ENCODE measurements at regions not wholly inside any gene's neighbourhood (a gene's known extent, or its start where the extent isn't known, plus 50 kb on each side); places are given as distances from the start of the nearest gene placed in this dataset.

DNA sequence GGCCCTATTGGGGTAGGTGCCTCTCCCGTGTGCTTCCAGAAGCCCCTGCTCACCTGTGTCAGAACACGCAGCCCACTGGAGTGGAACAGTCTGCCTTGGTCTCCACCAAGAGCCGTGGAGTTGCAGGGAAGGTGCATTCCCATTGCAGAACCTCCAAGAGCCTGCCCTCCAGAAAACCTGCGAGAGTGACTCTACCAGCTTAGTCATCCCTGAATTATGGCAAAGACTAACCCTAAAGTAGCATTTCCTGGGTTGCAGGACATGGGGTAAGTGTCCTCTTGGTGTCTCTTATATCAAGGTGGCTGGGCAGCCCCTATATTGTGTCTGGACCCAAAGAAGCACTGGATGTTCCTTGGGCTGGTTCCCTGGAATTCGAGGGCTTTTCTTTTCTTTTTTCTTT, 224.6 kb downstream of the BCOR start:
- no peak overlapping the region for H3K4me3 ChIP-seq (ENCODE audit: low read depth, low read length)
- H3K27ac ChIP-seq (ENCODE audit: extremely low read depth, low read depth, low read length), result no peak overlapping the region
- CTCF ChIA-PET, result no interaction called here
- 0 out of 2 replicates have a peak, but pooled peaks cover 4% of the 10 kb centered on the region for H3K4me1 ChIP-seq (ENCODE audit: control insufficient read depth, insufficient read depth, low read length)
- H3K9me3 ChIP-seq (ENCODE audit: control insufficient read depth, insufficient read depth, low read depth, low read length), result no peaks in the 10 kb centered on the region
- no peaks in the 10 kb centered on the region; a peak in 1 of 3 replicates for H3K36me3 ChIP-seq (ENCODE audit: control insufficient read depth in 2 of 2, insufficient read depth in 1 of 2, low read length in 2 of 2)
- TF ChIP-seq, protein P1, sequence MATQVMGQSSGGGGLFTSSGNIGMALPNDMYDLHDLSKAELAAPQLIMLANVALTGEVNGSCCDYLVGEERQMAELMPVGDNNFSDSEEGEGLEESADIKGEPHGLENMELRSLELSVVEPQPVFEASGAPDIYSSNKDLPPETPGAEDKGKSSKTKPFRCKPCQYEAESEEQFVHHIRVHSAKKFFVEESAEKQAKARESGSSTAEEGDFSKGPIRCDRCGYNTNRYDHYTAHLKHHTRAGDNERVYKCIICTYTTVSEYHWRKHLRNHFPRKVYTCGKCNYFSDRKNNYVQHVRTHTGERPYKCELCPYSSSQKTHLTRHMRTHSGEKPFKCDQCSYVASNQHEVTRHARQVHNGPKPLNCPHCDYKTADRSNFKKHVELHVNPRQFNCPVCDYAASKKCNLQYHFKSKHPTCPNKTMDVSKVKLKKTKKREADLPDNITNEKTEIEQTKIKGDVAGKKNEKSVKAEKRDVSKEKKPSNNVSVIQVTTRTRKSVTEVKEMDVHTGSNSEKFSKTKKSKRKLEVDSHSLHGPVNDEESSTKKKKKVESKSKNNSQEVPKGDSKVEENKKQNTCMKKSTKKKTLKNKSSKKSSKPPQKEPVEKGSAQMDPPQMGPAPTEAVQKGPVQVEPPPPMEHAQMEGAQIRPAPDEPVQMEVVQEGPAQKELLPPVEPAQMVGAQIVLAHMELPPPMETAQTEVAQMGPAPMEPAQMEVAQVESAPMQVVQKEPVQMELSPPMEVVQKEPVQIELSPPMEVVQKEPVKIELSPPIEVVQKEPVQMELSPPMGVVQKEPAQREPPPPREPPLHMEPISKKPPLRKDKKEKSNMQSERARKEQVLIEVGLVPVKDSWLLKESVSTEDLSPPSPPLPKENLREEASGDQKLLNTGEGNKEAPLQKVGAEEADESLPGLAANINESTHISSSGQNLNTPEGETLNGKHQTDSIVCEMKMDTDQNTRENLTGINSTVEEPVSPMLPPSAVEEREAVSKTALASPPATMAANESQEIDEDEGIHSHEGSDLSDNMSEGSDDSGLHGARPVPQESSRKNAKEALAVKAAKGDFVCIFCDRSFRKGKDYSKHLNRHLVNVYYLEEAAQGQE (tag by site-specific recombination; IDR thresholded peaks at IDR 0.05), result no peak
- no peak for TF ChIP-seq ZEB2 (tag by site-specific recombination; IDR thresholded peaks at IDR 0.05)
- TF ChIP-seq, protein P2, sequence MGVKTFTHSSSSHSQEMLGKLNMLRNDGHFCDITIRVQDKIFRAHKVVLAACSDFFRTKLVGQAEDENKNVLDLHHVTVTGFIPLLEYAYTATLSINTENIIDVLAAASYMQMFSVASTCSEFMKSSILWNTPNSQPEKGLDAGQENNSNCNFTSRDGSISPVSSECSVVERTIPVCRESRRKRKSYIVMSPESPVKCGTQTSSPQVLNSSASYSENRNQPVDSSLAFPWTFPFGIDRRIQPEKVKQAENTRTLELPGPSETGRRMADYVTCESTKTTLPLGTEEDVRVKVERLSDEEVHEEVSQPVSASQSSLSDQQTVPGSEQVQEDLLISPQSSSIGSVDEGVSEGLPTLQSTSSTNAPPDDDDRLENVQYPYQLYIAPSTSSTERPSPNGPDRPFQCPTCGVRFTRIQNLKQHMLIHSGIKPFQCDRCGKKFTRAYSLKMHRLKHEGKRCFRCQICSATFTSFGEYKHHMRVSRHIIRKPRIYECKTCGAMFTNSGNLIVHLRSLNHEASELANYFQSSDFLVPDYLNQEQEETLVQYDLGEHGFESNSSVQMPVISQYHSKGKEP (tag by site-specific recombination; IDR thresholded peaks at IDR 0.05), result no peak
- TF ChIP-seq ZNF37A (tag by site-specific recombination; IDR thresholded peaks at IDR 0.05), result no peak
- TF ChIP-seq ZNF302 (tag by site-specific recombination; IDR thresholded peaks at IDR 0.05; ENCODE audit: low read depth), result no peak
- TF ChIP-seq ZFP69B (tag by site-specific recombination; IDR thresholded peaks at IDR 0.05), result no peak
- no peak for TF ChIP-seq ZNF48 (tag by site-specific recombination; IDR thresholded peaks at IDR 0.05)
- TF ChIP-seq ZNF23 (tag by site-specific recombination; IDR thresholded peaks at IDR 0.05; ENCODE audit: borderline replicate concordance), result no peak
- TF ChIP-seq ZNF394 (tag by site-specific recombination; IDR thresholded peaks at IDR 0.05; ENCODE audit: borderline replicate concordance), result no peak
- TF ChIP-seq ZNF670 (tag by site-specific recombination; IDR thresholded peaks at IDR 0.05; ENCODE audit: low read depth), result no peak
- no peak for TF ChIP-seq GLI4 (tag by site-specific recombination; IDR thresholded peaks at IDR 0.05)
- TF ChIP-seq ZNF585B (tag by site-specific recombination; IDR thresholded peaks at IDR 0.05), result no peak
- no peak for TF ChIP-seq GFI1B (tag by site-specific recombination; IDR thresholded peaks at IDR 0.05)
- TF ChIP-seq ZNF423 (tag by site-specific recombination; IDR thresholded peaks at IDR 0.05), result no peak
- no peak for TF ChIP-seq ZNF248 (tag by site-specific recombination; IDR thresholded peaks at IDR 0.05)
- no peak for TF ChIP-seq ZNF211 (tag by site-specific recombination; IDR thresholded peaks at IDR 0.05; ENCODE audit: low read depth)
- TF ChIP-seq ZNF777 (tag by site-specific recombination; IDR thresholded peaks at IDR 0.05; ENCODE audit: borderline replicate concordance), result no peak
- TF ChIP-seq ZNF426 (tag by site-specific recombination; IDR thresholded peaks at IDR 0.05), result no peak
- POLR2A ChIA-PET, result no interaction called here

DNA sequence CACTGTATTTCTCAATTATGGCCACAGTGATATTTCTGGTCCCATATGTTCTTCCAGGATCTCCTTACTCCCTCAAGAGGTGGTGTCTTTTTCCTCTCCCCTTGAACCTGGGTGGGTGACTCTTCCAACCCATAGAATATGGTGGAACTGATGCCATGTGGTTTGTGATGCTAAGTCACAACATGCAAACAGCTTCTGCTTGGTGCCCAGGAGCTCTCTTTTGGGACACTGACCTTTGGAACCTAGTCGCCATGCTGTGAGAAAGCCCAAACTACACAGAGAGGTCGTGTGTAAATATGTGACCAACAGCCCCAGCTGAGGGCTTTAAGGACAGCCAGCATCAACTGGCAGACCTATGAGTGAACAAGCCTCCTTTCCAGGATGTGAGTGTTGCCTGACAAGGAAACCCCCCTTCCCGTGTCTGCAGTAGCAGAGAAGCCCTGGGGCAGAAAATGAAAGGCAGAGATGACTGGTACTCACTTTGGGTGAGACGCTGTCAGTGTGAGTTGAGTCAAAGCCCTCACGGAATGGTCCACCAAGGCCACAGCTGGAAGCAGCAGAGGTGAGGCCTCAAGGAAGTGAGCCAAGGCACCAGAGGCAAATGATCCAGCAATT, 223.4 kb downstream of the BCOR start:
- POLR2A ChIA-PET, result no interaction called here
- Histone ChIP-seq H3K27ac (ENCODE audit: extremely low read depth, low read depth, low read length) (no peak overlapping the region), H3K9me3 (ENCODE audit: control insufficient read depth, insufficient read depth, low read depth, low read length) (no peaks in the 10 kb centered on the region), H3K4me3 (ENCODE audit: low read depth, low read length) (no peak overlapping the region), H3K36me3 (ENCODE audit: control insufficient read depth in 2 of 2, insufficient read depth in 1 of 2, low read length in 2 of 2) (no peaks in the 10 kb centered on the region; a peak in 1 of 3 replicates), H3K4me1 (ENCODE audit: control insufficient read depth, insufficient read depth, low read length) (0 out of 2 replicates have a peak, but pooled peaks cover 4% of the 10 kb centered on the region)
- TF ChIP-seq ZEB2 (tag by site-specific recombination; IDR thresholded peaks at IDR 0.05), result no peak
- no peak for TF ChIP-seq ZNF155 (tag by site-specific recombination; IDR thresholded peaks at IDR 0.05)
- TF ChIP-seq REPIN1 (tag by site-specific recombination; IDR thresholded peaks at IDR 0.05; ENCODE audit: low read depth), result no peak
- TF ChIP-seq, protein P3, sequence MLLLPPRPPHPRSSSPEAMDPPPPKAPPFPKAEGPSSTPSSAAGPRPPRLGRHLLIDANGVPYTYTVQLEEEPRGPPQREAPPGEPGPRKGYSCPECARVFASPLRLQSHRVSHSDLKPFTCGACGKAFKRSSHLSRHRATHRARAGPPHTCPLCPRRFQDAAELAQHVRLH (tag by site-specific recombination; IDR thresholded peaks at IDR 0.05), result no peak
- CTCF ChIA-PET, result interaction anchor here (0.6 to 0.7 kb wide), 2 partner anchors 16 to 596 kb away, joined by 3 to 4 read pairs; no protein-coding TSS in a partner anchor

All from HEK293 (cell line).